Colonic mucosa (tissue), 4 donors: ENCODE measurements at regions not wholly inside any gene's neighbourhood (a gene's known extent, or its start where the extent isn't known, plus 50 kb on each side); places are given as distances from the start of the nearest gene placed in this dataset.

ENCODE experiments used
- DNase-seq: peaks from one replicate; pipeline ENCODE4 v3.0.0-alpha.2; 2020
- H3K27ac ChIP-seq: fragments of 200-600 bp; one replicate; pipeline ENCODE4 v1.8.0; 2021
- H3K27me3 ChIP-seq: fragments of 200-600 bp; one replicate; pipeline ENCODE4 v1.8.0; 2021
- H3K36me3 ChIP-seq: fragments of 200-600 bp; one replicate; pipeline ENCODE4 v1.8.0; 2021
- H3K4me1 ChIP-seq: fragments of 200-600 bp; one replicate; pipeline ENCODE4 v1.8.0; 2021; ENCODE audit warnings: mild to moderate bottlenecking
- H3K4me3 ChIP-seq: fragments of 200-600 bp; one replicate; pipeline ENCODE4 v1.8.0; 2021
- H3K9ac ChIP-seq, 2 donors: one replicate each; pipeline ENCODE4 v1.7.0; 2013; ENCODE audit warnings: control low read depth in 2 of 2, low read depth in 2 of 2, low read length in 2 of 2
- H3K9me3 ChIP-seq: fragments of 200-600 bp; one replicate; pipeline ENCODE4 v1.8.0; 2021
- intact Hi-C: fragments of 100-400 bp; cut with DNase I; formaldehyde crosslinking; loops from one replicate; pipeline ENCODE4 v1.14.1; 2022
- TF ChIP-seq, protein P1 (sequence below): fragments of 200-600 bp; IDR thresholded peaks from one replicate; pipeline ENCODE4 v1.8.0; 2022; ENCODE audit warnings: antibody characterized with exemption, mild to moderate bottlenecking
- donor health status: healthy.
- donor health status: DM: no; HTN: no; CAD: no.
- donor health status: DM: no; HTN: no; CAD: no.

DNA sequence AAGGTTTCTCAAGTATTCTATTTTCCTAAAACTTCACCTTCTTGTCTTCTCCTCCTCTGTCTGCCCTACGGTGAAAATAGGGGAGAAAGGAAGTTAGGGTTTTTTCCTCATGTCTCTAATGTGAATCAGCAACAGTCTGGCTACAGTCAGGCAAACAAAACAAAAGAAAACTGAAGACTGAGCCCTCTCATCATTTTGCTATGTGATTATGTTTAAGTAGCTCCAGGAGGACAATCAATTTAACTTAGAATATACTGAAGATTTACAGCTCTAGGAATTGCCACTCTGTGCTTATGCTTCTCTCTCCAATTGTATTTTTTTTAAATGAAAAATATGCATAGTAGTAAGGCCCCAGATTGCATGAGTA is 316.2 kb downstream of the GPAT3 start:
- Histone ChIP-seq H3K9ac (no peak overlapping the region), H3K9me3 (no peaks in the 10 kb centered on the region)
- intact Hi-C loops = no loop called here

DNA sequence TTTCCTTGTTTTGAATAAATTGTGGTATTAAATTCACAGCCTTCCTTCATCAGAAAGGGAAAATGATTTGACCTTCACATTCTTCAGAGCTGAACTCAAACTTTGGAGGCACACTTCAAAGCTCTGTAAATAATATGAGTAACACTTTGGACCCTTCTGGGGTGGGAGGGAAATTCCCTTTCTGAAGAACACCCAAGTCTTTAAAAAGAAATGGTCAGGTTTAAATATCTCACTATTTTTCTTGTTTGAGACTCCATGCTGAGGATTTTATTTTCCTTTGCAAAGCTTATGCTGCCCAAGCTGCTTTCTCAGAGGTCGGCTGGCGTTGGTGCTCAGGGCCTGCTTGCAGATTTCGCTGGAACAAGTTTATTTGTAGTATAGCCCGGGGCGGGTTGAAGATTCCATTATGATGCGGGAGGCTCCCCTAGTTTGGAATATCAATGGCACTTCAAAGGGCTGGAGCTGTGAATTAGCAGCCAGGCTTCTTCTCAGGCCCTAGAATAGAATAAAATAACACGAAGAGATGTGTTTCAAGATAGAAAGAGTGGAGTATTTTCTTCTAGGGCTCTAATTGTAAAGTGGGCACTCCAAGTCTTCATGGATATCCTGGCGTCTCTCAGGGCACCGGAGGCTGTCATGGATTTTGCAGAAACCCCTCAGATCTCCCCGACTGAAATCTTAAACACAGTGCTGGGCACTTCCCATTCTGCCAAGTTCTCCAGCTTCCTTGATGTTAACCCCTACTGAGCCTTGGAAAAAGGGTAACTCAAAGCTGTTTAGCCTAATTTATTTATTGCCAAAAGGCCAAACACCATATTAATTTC is 315.6 kb downstream of the GPAT3 start:
- H3K36me3 ChIP-seq = no peaks in the 10 kb centered on the region
- H3K27me3 ChIP-seq = no peaks in the 10 kb centered on the region
- TF ChIP-seq, protein P1, sequence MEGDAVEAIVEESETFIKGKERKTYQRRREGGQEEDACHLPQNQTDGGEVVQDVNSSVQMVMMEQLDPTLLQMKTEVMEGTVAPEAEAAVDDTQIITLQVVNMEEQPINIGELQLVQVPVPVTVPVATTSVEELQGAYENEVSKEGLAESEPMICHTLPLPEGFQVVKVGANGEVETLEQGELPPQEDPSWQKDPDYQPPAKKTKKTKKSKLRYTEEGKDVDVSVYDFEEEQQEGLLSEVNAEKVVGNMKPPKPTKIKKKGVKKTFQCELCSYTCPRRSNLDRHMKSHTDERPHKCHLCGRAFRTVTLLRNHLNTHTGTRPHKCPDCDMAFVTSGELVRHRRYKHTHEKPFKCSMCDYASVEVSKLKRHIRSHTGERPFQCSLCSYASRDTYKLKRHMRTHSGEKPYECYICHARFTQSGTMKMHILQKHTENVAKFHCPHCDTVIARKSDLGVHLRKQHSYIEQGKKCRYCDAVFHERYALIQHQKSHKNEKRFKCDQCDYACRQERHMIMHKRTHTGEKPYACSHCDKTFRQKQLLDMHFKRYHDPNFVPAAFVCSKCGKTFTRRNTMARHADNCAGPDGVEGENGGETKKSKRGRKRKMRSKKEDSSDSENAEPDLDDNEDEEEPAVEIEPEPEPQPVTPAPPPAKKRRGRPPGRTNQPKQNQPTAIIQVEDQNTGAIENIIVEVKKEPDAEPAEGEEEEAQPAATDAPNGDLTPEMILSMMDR = no peak
- H3K4me3 ChIP-seq = no peak overlapping the region
- H3K27ac ChIP-seq = no peak overlapping the region
- DNase-seq = no peak
- H3K9me3 ChIP-seq = no peaks in the 10 kb centered on the region
- no peaks in the 10 kb centered on the region for H3K4me1 ChIP-seq
- intact Hi-C loops = no loop called here
- no peak overlapping the region for H3K9ac ChIP-seq

More for the DNA sequence above, 316.2 kb downstream of the GPAT3 start:
- DNase-seq = no peak
- H3K27me3 ChIP-seq = no peaks in the 10 kb centered on the region
- H3K27ac ChIP-seq = no peak overlapping the region
- no peaks in the 10 kb centered on the region for H3K36me3 ChIP-seq
- TF ChIP-seq, protein P1 = no peak
- no peak overlapping the region for H3K4me3 ChIP-seq
- no peaks in the 10 kb centered on the region for H3K4me1 ChIP-seq

DNA sequence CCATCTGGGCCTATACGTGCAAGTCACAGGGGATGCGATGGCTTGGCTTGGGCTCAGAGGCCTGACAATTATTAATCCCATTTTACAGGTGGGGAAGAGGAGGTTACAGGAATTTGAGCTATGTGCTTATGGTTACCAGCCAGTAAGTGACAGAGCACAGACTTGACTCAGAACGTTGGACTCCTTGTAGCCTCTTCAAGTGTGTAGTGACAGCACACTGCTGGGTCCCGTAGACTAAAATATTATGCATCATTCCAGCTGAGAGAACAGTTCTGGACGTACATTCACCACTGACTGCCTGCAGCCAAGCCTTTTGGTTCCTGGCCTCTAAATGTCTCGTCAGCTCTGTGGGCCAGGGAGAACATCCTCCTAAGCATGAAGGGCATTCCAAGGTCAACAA is 314.5 kb downstream of the GPAT3 start:
- no peaks in the 10 kb centered on the region for H3K27me3 ChIP-seq
- DNase-seq = no peak
- no peaks in the 10 kb centered on the region for H3K9me3 ChIP-seq
- TF ChIP-seq, protein P1 = no peak
- no peak overlapping the region for H3K9ac ChIP-seq
- no peak overlapping the region for H3K4me3 ChIP-seq
- no peaks in the 10 kb centered on the region for H3K36me3 ChIP-seq
- H3K4me1 ChIP-seq = no peaks in the 10 kb centered on the region
- intact Hi-C loops = no loop called here
- H3K27ac ChIP-seq = no peak overlapping the region

DNA sequence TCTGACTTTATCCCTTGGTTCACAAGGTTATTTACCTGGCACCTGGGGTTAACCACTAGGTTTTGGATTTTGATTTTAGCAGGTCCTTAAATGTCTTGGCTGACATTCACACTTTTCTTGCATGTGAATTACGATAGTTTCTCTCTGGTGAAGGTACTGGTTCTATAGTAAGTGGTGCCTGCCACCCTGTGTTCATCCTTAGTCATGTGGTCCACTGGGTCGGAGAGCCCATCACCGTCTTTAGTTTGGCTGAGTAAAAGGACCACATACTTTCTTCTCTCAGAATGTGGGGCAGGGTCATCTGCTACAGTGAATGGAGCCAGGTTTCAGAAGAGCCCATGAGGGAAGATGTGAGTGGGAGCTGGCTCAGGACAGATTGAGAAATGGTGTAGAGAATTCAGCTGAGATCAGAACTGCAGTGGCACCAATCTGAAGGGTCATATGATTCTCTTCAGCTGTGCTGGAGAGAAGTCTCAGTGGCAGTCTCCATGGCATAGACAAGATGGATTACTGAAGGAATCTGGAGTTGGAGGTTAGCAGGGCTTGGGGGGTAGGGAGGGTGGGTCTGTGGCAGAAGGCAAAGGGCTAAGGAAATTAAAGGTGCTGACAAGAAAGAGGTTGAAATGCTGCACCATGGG is 310.4 kb downstream of the GPAT3 start:
- DNase-seq = no peak
- Histone ChIP-seq H3K4me3 (no peak overlapping the region), H3K9ac (no peak overlapping the region), H3K4me1 (no peaks in the 10 kb centered on the region), H3K9me3 (no peaks in the 10 kb centered on the region), H3K27me3 (no peaks in the 10 kb centered on the region), H3K27ac (no peak overlapping the region), H3K36me3 (no peaks in the 10 kb centered on the region)
- intact Hi-C loops = no loop called here
- TF ChIP-seq, protein P1 = no peak

DNA sequence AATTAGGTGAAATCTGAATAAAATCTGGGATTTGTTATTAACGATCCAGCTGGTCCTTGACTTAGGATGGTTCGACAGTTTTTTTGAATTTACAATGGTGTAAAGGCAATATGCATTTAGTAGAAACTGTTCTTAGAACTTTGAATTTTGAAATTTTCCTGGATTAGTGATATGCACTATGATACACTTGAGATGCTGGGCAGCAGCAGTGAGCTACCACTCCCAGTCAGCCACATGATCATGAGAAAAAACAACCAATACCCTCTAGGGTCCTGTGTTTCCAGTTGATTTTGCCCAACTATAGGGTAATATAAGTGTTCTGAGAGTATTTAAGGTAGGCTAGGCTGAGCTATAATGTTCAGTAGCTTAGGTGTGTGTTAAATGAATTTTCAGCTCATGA is 303.7 kb downstream of the GPAT3 start:
- intact Hi-C loops = no loop called here

More for the DNA sequence above, 303.7 kb downstream of the GPAT3 start:
- no peak overlapping the region for H3K27ac ChIP-seq
- TF ChIP-seq, protein P1 = no peak
- no peaks in the 10 kb centered on the region for H3K9me3 ChIP-seq
- H3K4me1 ChIP-seq = no peaks in the 10 kb centered on the region
- H3K9ac ChIP-seq = no peak overlapping the region
- H3K36me3 ChIP-seq = no peaks in the 10 kb centered on the region
- no peak overlapping the region for H3K4me3 ChIP-seq
- no peak for DNase-seq
- H3K27me3 ChIP-seq = no peaks in the 10 kb centered on the region
